ENCODE measurements at regions not wholly inside any gene's neighbourhood (a gene's known extent, or its start where the extent isn't known, plus 50 kb on each side); places are given as distances from the start of the nearest gene placed in this dataset.

- TF ChIP-seq EZH2 (IDR thresholded peaks at IDR 0.05; ENCODE audit: borderline replicate concordance, insufficient read depth, low read length, poor library complexity, severe bottlenecking) = no peak
- TF ChIP-seq CTCF (IDR thresholded peaks at IDR 0.05; ENCODE audit: poor library complexity, severe bottlenecking) = no peak
- no peak for TF ChIP-seq SMC3 (conservative IDR thresholded peaks at IDR 0.05; ENCODE audit: poor library complexity)
- no peak for TF ChIP-seq RAD21 (conservative IDR thresholded peaks at IDR 0.05)
- no peak for TF ChIP-seq EP300 (conservative IDR thresholded peaks at IDR 0.05; ENCODE audit: poor library complexity, severe bottlenecking)
- no peak for TF ChIP-seq REST (IDR thresholded peaks at IDR 0.05; ENCODE audit: borderline replicate concordance)
- TF ChIP-seq POLR2AphosphoS5 (IDR thresholded peaks at IDR 0.05) = no peak
- no peak for TF ChIP-seq TAF1 (IDR thresholded peaks at IDR 0.05; ENCODE audit: low read depth)
- TF ChIP-seq MXI1 (conservative IDR thresholded peaks at IDR 0.05; ENCODE audit: poor library complexity, severe bottlenecking) = no peak
- H2AFZ ChIP-seq (ENCODE audit: low read depth, low read length) = no peak overlapping the region
- no peak overlapping the region for H3K4me2 ChIP-seq (ENCODE audit: low read length)
- no peaks in the 10 kb centered on the region for H3K27me3 ChIP-seq (ENCODE audit: insufficient read depth, low read depth, low read length)
- H4K20me1 ChIP-seq (ENCODE audit: insufficient read depth) = no peaks in the 10 kb centered on the region
- H3K79me2 ChIP-seq (replicated peaks; ENCODE audit: insufficient read depth, low read length) = no peaks in the 10 kb centered on the region
- no peaks in the 10 kb centered on the region for H3K36me3 ChIP-seq (ENCODE audit: insufficient read depth, low read length)
- H3K4me3 ChIP-seq (ENCODE audit: low read length) = no peak overlapping the region
- no peaks in the 10 kb centered on the region for H3K9me2 ChIP-seq (ENCODE audit: insufficient read depth, low read length)
- H3F3A ChIP-seq (ENCODE audit: insufficient read depth, low read length, poor library complexity, severe bottlenecking) = no peaks in the 10 kb centered on the region
- H3K9ac ChIP-seq (ENCODE audit: low read length) = no peak overlapping the region
- no peak overlapping the region for H3K27ac ChIP-seq (ENCODE audit: low read length)
- no peaks in the 10 kb centered on the region for H3K9me3 ChIP-seq (ENCODE audit: low read length)
Observed at GRCh38 chr11:115741376-115742107, 237.3 kb upstream of the CADM1 start.

GRCh38 chr11:115740324-115740723, 236.1 kb upstream of the CADM1 start:
- no peak overlapping the region for H3K4me3 ChIP-seq (ENCODE audit: low read length)
- no peak overlapping the region for H3K27ac ChIP-seq (ENCODE audit: low read length)
- H3K4me2 ChIP-seq (ENCODE audit: low read length) = no peak overlapping the region
- H3K9me3 ChIP-seq (ENCODE audit: low read length) = no peaks in the 10 kb centered on the region
- no peak overlapping the region for H3K9ac ChIP-seq (ENCODE audit: low read length)
- H3K9me2 ChIP-seq (ENCODE audit: insufficient read depth, low read length) = no peaks in the 10 kb centered on the region
- TF ChIP-seq CTCF (IDR thresholded peaks at IDR 0.05; ENCODE audit: poor library complexity, severe bottlenecking) = no peak
- no peak for TF ChIP-seq RAD21 (conservative IDR thresholded peaks at IDR 0.05)
- no peak for TF ChIP-seq EP300 (conservative IDR thresholded peaks at IDR 0.05; ENCODE audit: poor library complexity, severe bottlenecking)
- no peak for TF ChIP-seq SMC3 (conservative IDR thresholded peaks at IDR 0.05; ENCODE audit: poor library complexity)
- TF ChIP-seq POLR2AphosphoS5 (IDR thresholded peaks at IDR 0.05) = no peak
- no peak for TF ChIP-seq MXI1 (conservative IDR thresholded peaks at IDR 0.05; ENCODE audit: poor library complexity, severe bottlenecking)
- TF ChIP-seq TAF1 (IDR thresholded peaks at IDR 0.05; ENCODE audit: low read depth) = no peak
- TF ChIP-seq REST (IDR thresholded peaks at IDR 0.05; ENCODE audit: borderline replicate concordance) = no peak
- TF ChIP-seq EZH2 (IDR thresholded peaks at IDR 0.05; ENCODE audit: borderline replicate concordance, insufficient read depth, low read length, poor library complexity, severe bottlenecking) = no peak
- H3K36me3 ChIP-seq (ENCODE audit: insufficient read depth, low read length) = no peaks in the 10 kb centered on the region
- no peaks in the 10 kb centered on the region for H3K79me2 ChIP-seq (replicated peaks; ENCODE audit: insufficient read depth, low read length)
- H2AFZ ChIP-seq (ENCODE audit: low read depth, low read length) = no peak overlapping the region
- H4K20me1 ChIP-seq (ENCODE audit: insufficient read depth) = no peaks in the 10 kb centered on the region
- no peaks in the 10 kb centered on the region for H3K27me3 ChIP-seq (ENCODE audit: insufficient read depth, low read depth, low read length)
- H3F3A ChIP-seq (ENCODE audit: insufficient read depth, low read length, poor library complexity, severe bottlenecking) = no peaks in the 10 kb centered on the region

Measured in neural cell (in vitro differentiated cells).